ENCODE measurements at regions not wholly inside any gene's neighbourhood (a gene's known extent, or its start where the extent isn't known, plus 50 kb on each side); places are given as distances from the start of the nearest gene placed in this dataset.
A peak's percentile ranks its signal among the peaks of the same experiment; 100 is the strongest.
"Not testable (repeated sequence)": the region's sequence is repeated elsewhere in the genome, so short reads cannot be mapped to it uniquely, and the experiment has no call there.

- no peak for DNase-seq (ENCODE audit: low read depth)
- no peak for TF ChIP-seq CTCF (IDR thresholded peaks at IDR 0.05; ENCODE audit: insufficient read depth, low read length, severe bottlenecking)
- Histone ChIP-seq H3K4me3 (ENCODE audit: low read depth, low read length) (no peak overlapping the region), H3K27me3 (ENCODE audit: control insufficient read depth, insufficient read depth, low read length) (no peaks in the 10 kb centered on the region), H3K36me3 (ENCODE audit: control insufficient read depth, insufficient read depth, low read length) (no peaks in the 10 kb centered on the region)
- no peak for FAIRE-seq
Measured at GRCh38 chr4:170214101-170214500, 124.3 kb upstream of the AADAT start.

- DNase-seq (ENCODE audit: low read depth) = no peak
- FAIRE-seq = peak; percentile 7
- Histone ChIP-seq H3K27me3 (ENCODE audit: control insufficient read depth, insufficient read depth, low read length) (no peaks in the 10 kb centered on the region), H3K36me3 (ENCODE audit: control insufficient read depth, insufficient read depth, low read length) (no peaks in the 10 kb centered on the region), H3K4me3 (ENCODE audit: low read depth, low read length) (no peak overlapping the region)
- TF ChIP-seq CTCF (IDR thresholded peaks at IDR 0.05; ENCODE audit: insufficient read depth, low read length, severe bottlenecking) = no peak
Measured at GRCh38 chr4:170202721-170203120, 113.0 kb upstream of the AADAT start.

- H3K27me3 ChIP-seq (ENCODE audit: control insufficient read depth, insufficient read depth, low read length) = no peaks in the 10 kb centered on the region
- DNase-seq (ENCODE audit: low read depth) = peak; percentile 46
- H3K4me3 ChIP-seq (ENCODE audit: low read depth, low read length) = no peak overlapping the region
- peak; percentile 18 for TF ChIP-seq CTCF (IDR thresholded peaks at IDR 0.05; ENCODE audit: insufficient read depth, low read length, severe bottlenecking)
- H3K36me3 ChIP-seq (ENCODE audit: control insufficient read depth, insufficient read depth, low read length) = no peaks in the 10 kb centered on the region
- no peak for FAIRE-seq
Measured at GRCh38 chr4:170198747-170199146, 109.0 kb upstream of the AADAT start.

GRCh38 chr4:170194794-170195193 is 105.0 kb upstream of the AADAT start:
- FAIRE-seq; H3K27me3 ChIP-seq (ENCODE audit: control insufficient read depth, insufficient read depth, low read length); H3K4me3 ChIP-seq (ENCODE audit: low read depth, low read length); H3K36me3 ChIP-seq (ENCODE audit: control insufficient read depth, insufficient read depth, low read length): not testable (repeated sequence)
- DNase-seq (ENCODE audit: low read depth) = peak; percentile 51

GRCh38 chr4:170193496-170193895 is 103.7 kb upstream of the AADAT start:
- no peak for TF ChIP-seq CTCF (IDR thresholded peaks at IDR 0.05; ENCODE audit: insufficient read depth, low read length, severe bottlenecking)
- FAIRE-seq (no peak), DNase-seq (ENCODE audit: low read depth) (peak; percentile 48)
- H3K4me3 ChIP-seq (ENCODE audit: low read depth, low read length) = no peak overlapping the region
- no peaks in the 10 kb centered on the region for H3K27me3 ChIP-seq (ENCODE audit: control insufficient read depth, insufficient read depth, low read length)
- H3K36me3 ChIP-seq (ENCODE audit: control insufficient read depth, insufficient read depth, low read length) = no peaks in the 10 kb centered on the region

GRCh38 chr4:170190265-170190664 is 100.5 kb upstream of the AADAT start:
- no peak for TF ChIP-seq CTCF (IDR thresholded peaks at IDR 0.05; ENCODE audit: insufficient read depth, low read length, severe bottlenecking)

More at GRCh38 chr4:170190265-170190664, 100.5 kb upstream of the AADAT start:
- Histone ChIP-seq H3K27me3 (ENCODE audit: control insufficient read depth, insufficient read depth, low read length) (no peaks in the 10 kb centered on the region), H3K4me3 (ENCODE audit: low read depth, low read length) (no peak overlapping the region), H3K36me3 (ENCODE audit: control insufficient read depth, insufficient read depth, low read length) (no peaks in the 10 kb centered on the region)
- peak; percentile 21 for DNase-seq (ENCODE audit: low read depth)
- FAIRE-seq = no peak

Measured in bronchial epithelial cell (primary cell).